ENCODE measurements at regions not wholly inside any gene's neighbourhood (a gene's known extent, or its start where the extent isn't known, plus 50 kb on each side); places are given as distances from the start of the nearest gene placed in this dataset.

- no peak overlapping the region for H3K4me3 ChIP-seq
- DNase-seq (no peak), ATAC-seq (ENCODE audit: low FRiP score in 2 of 2) (no peak)
- H3K36me3 ChIP-seq = no peaks in the 10 kb centered on the region
- no peak for TF ChIP-seq POLR2AphosphoS5 (IDR thresholded peaks at IDR 0.05)
- no peak for TF ChIP-seq EP300 (IDR thresholded peaks at IDR 0.05)
- no peak for TF ChIP-seq POLR2A (IDR thresholded peaks at IDR 0.05)
- TF ChIP-seq, protein P1, sequence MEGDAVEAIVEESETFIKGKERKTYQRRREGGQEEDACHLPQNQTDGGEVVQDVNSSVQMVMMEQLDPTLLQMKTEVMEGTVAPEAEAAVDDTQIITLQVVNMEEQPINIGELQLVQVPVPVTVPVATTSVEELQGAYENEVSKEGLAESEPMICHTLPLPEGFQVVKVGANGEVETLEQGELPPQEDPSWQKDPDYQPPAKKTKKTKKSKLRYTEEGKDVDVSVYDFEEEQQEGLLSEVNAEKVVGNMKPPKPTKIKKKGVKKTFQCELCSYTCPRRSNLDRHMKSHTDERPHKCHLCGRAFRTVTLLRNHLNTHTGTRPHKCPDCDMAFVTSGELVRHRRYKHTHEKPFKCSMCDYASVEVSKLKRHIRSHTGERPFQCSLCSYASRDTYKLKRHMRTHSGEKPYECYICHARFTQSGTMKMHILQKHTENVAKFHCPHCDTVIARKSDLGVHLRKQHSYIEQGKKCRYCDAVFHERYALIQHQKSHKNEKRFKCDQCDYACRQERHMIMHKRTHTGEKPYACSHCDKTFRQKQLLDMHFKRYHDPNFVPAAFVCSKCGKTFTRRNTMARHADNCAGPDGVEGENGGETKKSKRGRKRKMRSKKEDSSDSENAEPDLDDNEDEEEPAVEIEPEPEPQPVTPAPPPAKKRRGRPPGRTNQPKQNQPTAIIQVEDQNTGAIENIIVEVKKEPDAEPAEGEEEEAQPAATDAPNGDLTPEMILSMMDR (IDR thresholded peaks at IDR 0.05) = no peak
- WGBS, 2 donors = 68 to 83% methylated on average over 4 of the region's 4 CpGs
- H3K27me3 ChIP-seq = no peaks in the 10 kb centered on the region
- no peaks in the 10 kb centered on the region for H3K9me3 ChIP-seq
- no peak overlapping the region for H3K27ac ChIP-seq
- no peaks in the 10 kb centered on the region for H3K4me1 ChIP-seq
Observed at GRCh38 chr1:191152776-191153175, 675.1 kb upstream of the BRINP3 start.

- 58 to 63% methylated on average over 4 of the region's 4 CpGs for WGBS, 2 donors
- H3K4me1 ChIP-seq = no peaks in the 10 kb centered on the region
- no peak overlapping the region for H3K4me3 ChIP-seq
- TF ChIP-seq POLR2A (IDR thresholded peaks at IDR 0.05) (no peak), EP300 (IDR thresholded peaks at IDR 0.05) (no peak), POLR2AphosphoS5 (IDR thresholded peaks at IDR 0.05) (no peak)
- TF ChIP-seq, protein P1 (IDR thresholded peaks at IDR 0.05) = no peak
- no peak overlapping the region for H3K27ac ChIP-seq
- DNase-seq = no peak
- H3K9me3 ChIP-seq = peaks cover 0 to 11% (median 0%) of the 10 kb centered on the region in 4 donors
- no peaks in the 10 kb centered on the region for H3K27me3 ChIP-seq
- no peaks in the 10 kb centered on the region for H3K36me3 ChIP-seq
- no peak for ATAC-seq (ENCODE audit: low FRiP score in 2 of 2)
Observed at GRCh38 chr1:191155178-191155577, 677.5 kb upstream of the BRINP3 start.

DNA sequence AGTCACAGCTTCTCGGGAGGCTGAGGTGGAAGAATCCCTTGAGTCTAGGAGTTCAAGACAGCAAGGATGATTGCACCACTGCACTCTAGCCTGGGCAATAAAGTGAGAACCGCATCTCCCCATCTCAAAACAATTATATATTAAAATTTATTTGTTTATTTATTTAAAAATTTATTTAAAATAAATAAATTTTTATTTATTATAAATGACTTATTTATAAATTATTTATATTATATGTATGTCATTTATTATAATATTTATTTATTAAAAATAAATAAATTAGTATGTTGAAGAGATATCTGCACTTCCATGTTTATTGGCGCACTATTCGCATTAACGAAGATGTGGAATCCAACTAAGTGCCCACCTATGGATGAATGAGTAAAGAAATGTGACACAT is 683.2 kb upstream of the BRINP3 start:
- no peaks in the 10 kb centered on the region for H3K4me1 ChIP-seq
- 97% methylated on average over 5 of the region's 5 CpGs for WGBS, 2 donors
- H3K27ac ChIP-seq = no peak overlapping the region
- H3K27me3 ChIP-seq = no peaks in the 10 kb centered on the region
- no peak for DNase-seq
- no peak for ATAC-seq (ENCODE audit: low FRiP score in 2 of 2)
- H3K4me3 ChIP-seq = no peak overlapping the region
- no peaks in the 10 kb centered on the region for H3K36me3 ChIP-seq
- TF ChIP-seq POLR2A (IDR thresholded peaks at IDR 0.05) (no peak), POLR2AphosphoS5 (IDR thresholded peaks at IDR 0.05) (no peak), EP300 (IDR thresholded peaks at IDR 0.05) (no peak)
- TF ChIP-seq, protein P1 (IDR thresholded peaks at IDR 0.05) = no peak
- H3K9me3 ChIP-seq = peaks cover 0 to 11% (median 0%) of the 10 kb centered on the region in 4 donors

DNA sequence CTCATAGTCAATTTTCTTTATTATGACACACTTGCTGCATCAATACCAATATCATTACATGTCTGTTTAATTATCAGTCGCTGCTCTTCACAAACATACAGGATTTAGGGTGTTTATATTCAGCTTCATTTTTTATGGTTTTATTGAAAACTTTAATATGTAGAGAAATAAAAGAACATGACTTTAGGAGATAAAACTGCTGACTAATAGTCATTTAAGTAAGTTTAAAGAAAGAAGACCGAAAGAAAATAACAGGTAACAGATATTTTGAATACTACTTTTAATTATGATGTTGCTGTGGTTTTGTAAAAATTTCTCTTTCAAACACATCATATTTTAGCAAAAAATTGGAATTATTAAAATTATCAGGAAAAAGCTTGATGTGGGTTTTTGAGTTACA is 685.1 kb upstream of the BRINP3 start:
- Histone ChIP-seq H3K27me3 (no peaks in the 10 kb centered on the region), H3K4me1 (no peaks in the 10 kb centered on the region), H3K9me3 (peaks cover 0 to 11% (median 0%) of the 10 kb centered on the region in 4 donors), H3K4me3 (no peak overlapping the region), H3K27ac (no peak overlapping the region), H3K36me3 (no peaks in the 10 kb centered on the region)
- ATAC-seq (ENCODE audit: low FRiP score in 2 of 2) = no peak
- 64 to 83% methylated on average over 2 of the region's 2 CpGs for WGBS, 2 donors
- TF ChIP-seq, protein P1 (IDR thresholded peaks at IDR 0.05) = no peak
- no peak for TF ChIP-seq EP300 (IDR thresholded peaks at IDR 0.05)
- no peak for TF ChIP-seq POLR2A (IDR thresholded peaks at IDR 0.05)
- TF ChIP-seq POLR2AphosphoS5 (IDR thresholded peaks at IDR 0.05) = no peak
- DNase-seq = no peak

DNA sequence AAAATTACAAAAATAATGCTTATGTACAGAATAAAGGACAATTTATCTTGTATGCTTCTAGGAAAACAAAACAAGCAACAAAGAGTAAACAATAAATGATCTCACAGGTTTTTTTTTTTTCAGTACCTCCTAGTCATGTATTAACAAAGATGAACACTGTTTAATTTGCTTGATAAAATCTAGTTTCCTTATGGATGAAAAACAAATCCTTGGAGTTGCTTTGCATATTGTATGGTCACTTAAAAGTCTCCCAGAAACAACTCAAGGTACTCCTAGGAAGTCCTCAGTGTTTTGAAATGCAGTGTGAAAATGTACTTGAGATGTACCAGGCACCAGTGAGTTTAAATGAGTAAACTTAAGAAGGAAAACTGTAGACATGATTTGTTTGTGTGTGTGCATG is 686.0 kb upstream of the BRINP3 start:
- no peak overlapping the region for H3K27ac ChIP-seq
- peaks cover 0 to 7% (median 0%) of the 10 kb centered on the region in 4 donors for H3K9me3 ChIP-seq
- no peaks in the 10 kb centered on the region for H3K36me3 ChIP-seq
- no peaks in the 10 kb centered on the region for H3K27me3 ChIP-seq
- TF ChIP-seq POLR2AphosphoS5 (IDR thresholded peaks at IDR 0.05) (no peak), EP300 (IDR thresholded peaks at IDR 0.05) (no peak), POLR2A (IDR thresholded peaks at IDR 0.05) (no peak)
- TF ChIP-seq, protein P1 (IDR thresholded peaks at IDR 0.05) = no peak
- ATAC-seq (ENCODE audit: low FRiP score in 2 of 2) (no peak), DNase-seq (no peak)
- H3K4me1 ChIP-seq = no peaks in the 10 kb centered on the region
- no peak overlapping the region for H3K4me3 ChIP-seq

All from upper lobe of left lung (tissue), 6 donors.